ENCODE measurements at regions not wholly inside any gene's neighbourhood (a gene's known extent, or its start where the extent isn't known, plus 50 kb on each side); places are given as distances from the start of the nearest gene placed in this dataset.

DNA sequence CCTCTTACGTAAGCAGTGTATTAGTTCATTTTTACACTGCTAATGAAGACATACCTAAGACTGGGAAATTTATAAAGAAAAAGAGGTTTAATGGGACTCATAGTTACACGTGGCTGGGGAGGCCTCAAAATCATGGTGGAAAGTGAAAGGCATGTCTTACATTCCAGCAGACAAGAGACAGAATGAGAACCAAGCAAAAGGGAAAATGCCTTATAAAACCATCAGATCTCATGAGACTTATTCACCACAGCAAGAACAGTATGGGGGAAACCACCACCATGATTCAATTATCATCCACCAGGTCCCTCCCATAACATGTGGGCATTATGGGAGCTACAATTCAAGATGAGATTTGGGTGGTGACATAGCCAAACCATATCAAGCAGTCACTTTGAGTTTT is 126.3 kb upstream of the CXCL12 start:
- no TSS peak for BruUV-seq (replicated peaks)
- Mint-ChIP-seq H3K36me3 (ENCODE audit: insufficient read depth, unreplicated experiment) (no peaks in the 10 kb centered on the region), H3K27ac (ENCODE audit: unreplicated experiment) (no peak overlapping the region), H3K4me1 (ENCODE audit: low read depth, unreplicated experiment) (no peaks in the 10 kb centered on the region), H3K27me3 (ENCODE audit: insufficient read depth, unreplicated experiment) (peaks cover 18% of the 10 kb centered on the region), H3K4me3 (ENCODE audit: unreplicated experiment) (no peak overlapping the region), H3K9me3 (ENCODE audit: unreplicated experiment) (no peaks in the 10 kb centered on the region)
- intact Hi-C loops (cut with micrococcal nuclease; ENCODE audit: unreplicated experiment) = loop anchor here (5.0 kb wide), 1 partner anchor 34 kb away; no protein-coding TSS in a partner anchor
- CTCF ChIA-PET = no interaction called here
- H3K4me3 ChIP-seq (ENCODE audit: low read depth, low read length) = no peak overlapping the region
- H3K9me3 ChIP-seq = no peaks in the 10 kb centered on the region
- no peaks in the 10 kb centered on the region for H3K36me3 ChIP-seq (ENCODE audit: control insufficient read depth, insufficient read depth, low read length)
- DNase-seq = no peak
- H3K27me3 ChIP-seq (replicated peaks; ENCODE audit: control insufficient read depth, insufficient read depth, low read length) = no peaks in the 10 kb centered on the region
- TF ChIP-seq, protein P1, sequence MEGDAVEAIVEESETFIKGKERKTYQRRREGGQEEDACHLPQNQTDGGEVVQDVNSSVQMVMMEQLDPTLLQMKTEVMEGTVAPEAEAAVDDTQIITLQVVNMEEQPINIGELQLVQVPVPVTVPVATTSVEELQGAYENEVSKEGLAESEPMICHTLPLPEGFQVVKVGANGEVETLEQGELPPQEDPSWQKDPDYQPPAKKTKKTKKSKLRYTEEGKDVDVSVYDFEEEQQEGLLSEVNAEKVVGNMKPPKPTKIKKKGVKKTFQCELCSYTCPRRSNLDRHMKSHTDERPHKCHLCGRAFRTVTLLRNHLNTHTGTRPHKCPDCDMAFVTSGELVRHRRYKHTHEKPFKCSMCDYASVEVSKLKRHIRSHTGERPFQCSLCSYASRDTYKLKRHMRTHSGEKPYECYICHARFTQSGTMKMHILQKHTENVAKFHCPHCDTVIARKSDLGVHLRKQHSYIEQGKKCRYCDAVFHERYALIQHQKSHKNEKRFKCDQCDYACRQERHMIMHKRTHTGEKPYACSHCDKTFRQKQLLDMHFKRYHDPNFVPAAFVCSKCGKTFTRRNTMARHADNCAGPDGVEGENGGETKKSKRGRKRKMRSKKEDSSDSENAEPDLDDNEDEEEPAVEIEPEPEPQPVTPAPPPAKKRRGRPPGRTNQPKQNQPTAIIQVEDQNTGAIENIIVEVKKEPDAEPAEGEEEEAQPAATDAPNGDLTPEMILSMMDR (IDR thresholded peaks at IDR 0.05; ENCODE audit: insufficient read depth in 1 of 2, low read depth in 1 of 2, low read length in 1 of 2, severe bottlenecking in 1 of 2, unreplicated experiment in 1 of 2) = no peak
- POLR2A ChIA-PET = no interaction called here
- H3K4me1 ChIP-seq = no peaks in the 10 kb centered on the region

DNA sequence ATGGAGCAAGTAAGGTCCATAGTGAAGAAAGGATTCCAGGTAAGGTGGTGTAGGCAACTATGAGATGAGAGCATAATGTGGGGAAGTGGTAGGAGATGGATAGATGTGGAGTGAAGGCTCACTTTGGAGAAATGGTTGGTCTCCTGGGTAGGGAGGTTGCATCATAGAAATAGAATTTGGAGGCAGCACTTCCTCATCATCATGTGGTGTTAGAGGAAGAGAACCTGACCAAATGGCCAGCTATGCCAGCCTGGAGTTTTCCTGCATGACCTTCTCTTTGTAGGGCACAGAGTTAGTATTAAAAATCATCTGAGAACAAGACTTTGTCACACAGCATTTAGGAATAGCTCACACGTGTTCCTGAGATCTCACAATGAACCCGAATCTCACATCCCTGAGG is 126.7 kb upstream of the CXCL12 start:
- Mint-ChIP-seq H3K36me3 (ENCODE audit: insufficient read depth, unreplicated experiment) (no peaks in the 10 kb centered on the region), H3K4me3 (ENCODE audit: unreplicated experiment) (no peak overlapping the region), H3K27me3 (ENCODE audit: insufficient read depth, unreplicated experiment) (peaks cover 18% of the 10 kb centered on the region), H3K9me3 (ENCODE audit: unreplicated experiment) (no peaks in the 10 kb centered on the region), H3K27ac (ENCODE audit: unreplicated experiment) (no peak overlapping the region), H3K4me1 (ENCODE audit: low read depth, unreplicated experiment) (no peaks in the 10 kb centered on the region)
- ChIA-PET CTCF (no interaction called here), POLR2A (no interaction called here)
- intact Hi-C loops (cut with micrococcal nuclease; ENCODE audit: unreplicated experiment) = loop anchor here (5.0 kb wide), 1 partner anchor 34 kb away; no protein-coding TSS in a partner anchor
- TF ChIP-seq, protein P1 (IDR thresholded peaks at IDR 0.05; ENCODE audit: insufficient read depth in 1 of 2, low read depth in 1 of 2, low read length in 1 of 2, severe bottlenecking in 1 of 2, unreplicated experiment in 1 of 2) = no peak
- no peaks in the 10 kb centered on the region for H3K36me3 ChIP-seq (ENCODE audit: control insufficient read depth, insufficient read depth, low read length)
- H3K9me3 ChIP-seq = no peaks in the 10 kb centered on the region
- no peaks in the 10 kb centered on the region for H3K27me3 ChIP-seq (replicated peaks; ENCODE audit: control insufficient read depth, insufficient read depth, low read length)
- DNase-seq = no peak
- H3K4me3 ChIP-seq (ENCODE audit: low read depth, low read length) = no peak overlapping the region
- H3K4me1 ChIP-seq = no peaks in the 10 kb centered on the region
- no TSS peak for BruUV-seq (replicated peaks)

DNA sequence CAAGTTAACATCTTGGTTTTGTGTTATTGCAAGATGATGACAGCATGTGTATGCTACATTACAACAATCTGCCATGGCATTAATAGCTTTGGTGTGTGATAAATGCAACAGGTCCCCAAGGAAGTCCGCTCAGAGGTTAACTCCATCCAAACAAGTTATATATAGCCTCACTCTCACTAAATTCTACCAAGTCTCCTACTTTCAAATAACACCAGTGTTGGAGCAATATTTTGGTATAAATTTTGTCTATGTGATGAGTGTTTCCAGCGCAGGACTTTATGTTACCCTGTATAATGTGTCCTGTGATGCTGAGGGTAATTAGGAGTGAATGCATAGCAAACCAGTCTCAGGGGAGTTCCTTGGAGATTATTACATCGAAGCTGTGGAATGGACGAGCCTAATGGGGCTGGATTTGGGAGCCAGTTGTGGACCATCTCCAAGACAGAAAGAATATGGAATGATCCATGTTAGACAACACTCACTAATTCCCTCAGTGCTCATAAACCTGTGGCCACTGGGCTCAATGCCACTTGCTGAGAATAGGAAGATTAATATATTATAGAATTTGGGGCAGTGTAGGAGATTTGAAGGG is 127.6 kb upstream of the CXCL12 start:
- ChIA-PET CTCF (no interaction called here), POLR2A (no interaction called here)
- H3K36me3 ChIP-seq (ENCODE audit: control insufficient read depth, insufficient read depth, low read length) = no peaks in the 10 kb centered on the region
- Mint-ChIP-seq H3K27ac (ENCODE audit: unreplicated experiment) (no peak overlapping the region), H3K36me3 (ENCODE audit: insufficient read depth, unreplicated experiment) (no peaks in the 10 kb centered on the region), H3K4me3 (ENCODE audit: unreplicated experiment) (no peak overlapping the region), H3K4me1 (ENCODE audit: low read depth, unreplicated experiment) (no peaks in the 10 kb centered on the region), H3K27me3 (ENCODE audit: insufficient read depth, unreplicated experiment) (peaks cover 13% of the 10 kb centered on the region), H3K9me3 (ENCODE audit: unreplicated experiment) (no peaks in the 10 kb centered on the region)
- no peaks in the 10 kb centered on the region for H3K27me3 ChIP-seq (replicated peaks; ENCODE audit: control insufficient read depth, insufficient read depth, low read length)
- H3K4me1 ChIP-seq = no peaks in the 10 kb centered on the region
- no peak for DNase-seq
- no peaks in the 10 kb centered on the region for H3K9me3 ChIP-seq
- TF ChIP-seq, protein P1 (IDR thresholded peaks at IDR 0.05; ENCODE audit: insufficient read depth in 1 of 2, low read depth in 1 of 2, low read length in 1 of 2, severe bottlenecking in 1 of 2, unreplicated experiment in 1 of 2) = no peak
- intact Hi-C loops (cut with micrococcal nuclease; ENCODE audit: unreplicated experiment) = loop anchor here (5.0 kb wide), 1 partner anchor 35 kb away; no protein-coding TSS in a partner anchor
- H3K4me3 ChIP-seq (ENCODE audit: low read depth, low read length) = no peak overlapping the region
- BruUV-seq (replicated peaks) = no TSS peak

All from Caco-2 (cell line).